Transverse colon (tissue), 4 donors: ENCODE measurements at regions not wholly inside any gene's neighbourhood (a gene's known extent, or its start where the extent isn't known, plus 50 kb on each side); places are given as distances from the start of the nearest gene placed in this dataset.

Experiments used
- EP300 ChIP-seq: sonication (generic); formaldehyde crosslinking; IDR thresholded peaks from one replicate; pipeline ENCODE4 v1.6.1; 2017; ENCODE audit warnings: antibody characterized with exemption, low read depth
- POLR2A ChIP-seq: fragments of 450-650 bp; IDR thresholded peaks from one replicate; pipeline ENCODE4 v1.6.1; 2016; ENCODE audit warnings: antibody characterized with exemption, mild to moderate bottlenecking, moderate library complexity
- POLR2AphosphoS5 ChIP-seq, 3 donors: sonication (generic); formaldehyde crosslinking; IDR thresholded peaks; one replicate each; pipeline ENCODE4 v1.6.1; 2016; ENCODE audit warnings: antibody characterized with exemption in 3 of 3
- TF ChIP-seq, protein P1 (sequence below), 5 experiments: fragments of 200-600 bp in 3 of 5; fragments of 450-650 bp in 2 of 5; sonication (generic) in 3 of 5; IDR thresholded peaks; 1 replicate in 2 of 5; 2 replicates in 3 of 5; pipeline ENCODE4 v1.5.1; 2016 to 2017; ENCODE audit warnings: antibody characterized with exemption in 5 of 5, inconsistent platforms in 3 of 5, mild to moderate bottlenecking in 2 of 5, moderate library complexity in 1 of 5

DNA sequence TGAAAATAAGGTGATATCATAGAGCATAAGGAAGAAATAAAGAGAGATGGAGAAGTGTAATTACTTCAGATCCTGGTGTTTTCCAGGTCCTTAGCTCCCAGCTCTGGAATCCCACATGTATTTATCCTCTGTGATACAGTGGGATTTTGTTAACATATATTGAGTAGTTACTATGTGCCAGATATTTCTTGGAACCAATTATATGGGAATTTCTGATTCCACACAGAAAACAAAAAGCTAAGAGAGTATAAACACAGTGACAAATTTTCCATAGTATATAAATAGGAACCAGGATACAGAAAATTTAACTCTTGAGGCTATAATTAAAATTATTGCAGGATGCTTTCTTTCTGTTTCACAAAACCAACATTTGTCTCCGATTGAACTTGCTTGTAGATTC, 1067.5 kb downstream of the PCDH7 start:
- TF ChIP-seq POLR2A = no peak
- no peak for TF ChIP-seq POLR2AphosphoS5 (IDR thresholded peaks at IDR 0.05)
- TF ChIP-seq, protein P1, sequence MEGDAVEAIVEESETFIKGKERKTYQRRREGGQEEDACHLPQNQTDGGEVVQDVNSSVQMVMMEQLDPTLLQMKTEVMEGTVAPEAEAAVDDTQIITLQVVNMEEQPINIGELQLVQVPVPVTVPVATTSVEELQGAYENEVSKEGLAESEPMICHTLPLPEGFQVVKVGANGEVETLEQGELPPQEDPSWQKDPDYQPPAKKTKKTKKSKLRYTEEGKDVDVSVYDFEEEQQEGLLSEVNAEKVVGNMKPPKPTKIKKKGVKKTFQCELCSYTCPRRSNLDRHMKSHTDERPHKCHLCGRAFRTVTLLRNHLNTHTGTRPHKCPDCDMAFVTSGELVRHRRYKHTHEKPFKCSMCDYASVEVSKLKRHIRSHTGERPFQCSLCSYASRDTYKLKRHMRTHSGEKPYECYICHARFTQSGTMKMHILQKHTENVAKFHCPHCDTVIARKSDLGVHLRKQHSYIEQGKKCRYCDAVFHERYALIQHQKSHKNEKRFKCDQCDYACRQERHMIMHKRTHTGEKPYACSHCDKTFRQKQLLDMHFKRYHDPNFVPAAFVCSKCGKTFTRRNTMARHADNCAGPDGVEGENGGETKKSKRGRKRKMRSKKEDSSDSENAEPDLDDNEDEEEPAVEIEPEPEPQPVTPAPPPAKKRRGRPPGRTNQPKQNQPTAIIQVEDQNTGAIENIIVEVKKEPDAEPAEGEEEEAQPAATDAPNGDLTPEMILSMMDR (IDR thresholded peaks at IDR 0.05) = no peak
- TF ChIP-seq EP300 = no peak
